Transverse colon (tissue), 4 donors: ENCODE measurements at regions not wholly inside any gene's neighbourhood (a gene's known extent, or its start where the extent isn't known, plus 50 kb on each side); places are given as distances from the start of the nearest gene placed in this dataset.

ENCODE experiments used
- DNase-seq: peaks from one replicate; pipeline ENCODE4 v3.0.0-alpha.2; 2019
- H3K27ac ChIP-seq, 4 donors: fragments of 200-600 bp; sonication (generic); 2 replicates each; pipeline ENCODE4 v1.5.1; 2016 to 2018; ENCODE audit warnings: inconsistent platforms in 4 of 4
- H3K27me3 ChIP-seq: fragments of 200-600 bp; sonication (generic); 2 replicates; pipeline ENCODE4 v1.5.1; 2017; ENCODE audit warnings: inconsistent platforms
- H3K36me3 ChIP-seq, 4 donors: fragments of 200-600 bp; sonication (generic); 2 replicates each; pipeline ENCODE4 v1.5.1; 2017 to 2019; ENCODE audit warnings: inconsistent platforms in 4 of 4
- H3K4me1 ChIP-seq, 4 donors: fragments of 200-600 bp; sonication (generic); 2 replicates each; pipeline ENCODE4 v1.5.1; 2017 to 2020; ENCODE audit warnings: inconsistent platforms in 4 of 4
- H3K4me3 ChIP-seq, 4 donors: fragments of 200-600 bp; sonication (generic); 1 replicate in 1 of 4; 2 replicates in 3 of 4; pipeline versions ENCODE4 v1.5.1 to v1.6.1; 2017 to 2019; ENCODE audit warnings: inconsistent platforms in 4 of 4
- H3K9me3 ChIP-seq, 2 donors: fragments of 200-600 bp; sonication (generic); 2 replicates each; pipeline ENCODE4 v1.5.1; 2017 to 2019; ENCODE audit warnings: inconsistent platforms in 2 of 2
- CTCF ChIP-seq, 5 experiments: fragments of 200-600 bp in 3 of 5; fragments of 450-650 bp in 2 of 5; sonication (generic) in 3 of 5; IDR thresholded peaks; 1 replicate in 2 of 5; 2 replicates in 3 of 5; pipeline ENCODE4 v1.5.1; 2016 to 2017; ENCODE audit warnings: antibody characterized with exemption in 5 of 5, inconsistent platforms in 3 of 5, mild to moderate bottlenecking in 2 of 5, moderate library complexity in 1 of 5
- EP300 ChIP-seq: sonication (generic); formaldehyde crosslinking; IDR thresholded peaks from one replicate; pipeline ENCODE4 v1.6.1; 2017; ENCODE audit warnings: antibody characterized with exemption, low read depth
- POLR2A ChIP-seq: fragments of 450-650 bp; IDR thresholded peaks from one replicate; pipeline ENCODE4 v1.6.1; 2016; ENCODE audit warnings: antibody characterized with exemption, mild to moderate bottlenecking, moderate library complexity
- POLR2AphosphoS5 ChIP-seq, 3 donors: sonication (generic); formaldehyde crosslinking; IDR thresholded peaks; one replicate each; pipeline ENCODE4 v1.6.1; 2016; ENCODE audit warnings: antibody characterized with exemption in 3 of 3
- WGBS, 2 donors: methylation state at CpG; one replicate each; pipeline ENCODE4 v1.1.5; 2018; ENCODE audit warnings: low coverage in 1 of 2; 5-methylcytosine and 5-hydroxymethylcytosine counted together
- in situ Hi-C, 4 donors: fragments of 200-750 bp; cut with MboI; loops; one replicate each; pipeline versions ENCODE4 v1.15.0 to v1.15.1; 2017; ENCODE audit warnings: low sequenced_read_pairs in 3 of 4, low pct_ligation_motif_present in 1 of 4, low pct_unique_long_range_greater_than_20kb in 1 of 4
- intact Hi-C: fragments of 100-400 bp; cut with DNase I; formaldehyde crosslinking; loops from one replicate; pipeline ENCODE4 v1.15.1; 2023; ENCODE audit warnings: low total_unique reads

- Histone ChIP-seq H3K27me3 (no peaks in the 10 kb centered on the region), H3K27ac (no peak overlapping the region), H3K4me1 (no peaks in the 10 kb centered on the region), H3K36me3 (no peaks in the 10 kb centered on the region), H3K4me3 (no peak overlapping the region), H3K9me3 (no peaks in the 10 kb centered on the region)
- no peak for TF ChIP-seq POLR2A
- no peak for TF ChIP-seq CTCF (IDR thresholded peaks at IDR 0.05)
- no peak for TF ChIP-seq POLR2AphosphoS5 (IDR thresholded peaks at IDR 0.05)
- no peak for TF ChIP-seq EP300
- in situ Hi-C loops (no loop called here), intact Hi-C loops (no loop called here)
- no peak for DNase-seq
- WGBS, 2 donors: 38% methylated on average over 3 of the region's 3 CpGs; no CpG with 5 or more reads in 1 of the 2 donors
These were observed 156.5 kb upstream of the PJA1 start for GRCh38 chrX:69321789-69322188.

DNA sequence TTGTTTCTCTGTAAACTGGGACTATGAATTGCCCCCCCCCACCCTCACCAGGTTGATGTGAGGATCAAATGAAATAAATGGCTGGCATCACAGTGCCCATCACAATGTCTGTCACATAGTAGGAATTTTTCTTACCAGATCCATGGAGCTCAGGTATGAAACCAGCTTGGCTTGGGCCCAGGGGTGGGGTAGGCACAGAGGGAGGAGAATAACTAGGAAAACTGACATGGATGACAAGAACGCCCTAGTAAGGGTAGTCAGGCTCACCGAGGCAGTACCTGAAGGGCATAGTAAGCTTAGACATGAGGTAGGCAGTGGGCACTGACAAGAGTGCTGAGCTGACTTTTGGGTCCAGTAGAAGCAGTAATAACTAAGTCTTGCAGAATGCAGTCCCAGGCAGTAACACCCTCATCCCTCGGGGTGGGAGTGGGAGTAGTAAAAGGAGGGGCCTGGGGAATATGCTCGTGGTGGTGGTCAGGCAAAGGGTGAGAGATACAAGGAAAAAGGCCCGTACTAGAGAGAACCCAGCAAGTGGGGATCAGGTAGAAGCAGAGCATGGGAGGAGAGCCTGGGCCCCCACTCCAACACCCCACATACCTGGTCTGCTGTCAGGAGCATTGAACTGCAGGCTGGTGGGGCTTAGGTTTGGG, 155.9 kb upstream of the PJA1 start:
- no peaks in the 10 kb centered on the region for H3K9me3 ChIP-seq
- H3K27me3 ChIP-seq: no peaks in the 10 kb centered on the region
- DNase-seq: no peak
- in situ Hi-C loops: no loop called here
- no peak overlapping the region for H3K4me3 ChIP-seq
- WGBS, 2 donors: 63% methylated on average over 5 of the region's 5 CpGs; no CpG with 5 or more reads in 1 of the 2 donors
- intact Hi-C loops: no loop called here
- TF ChIP-seq POLR2AphosphoS5 (IDR thresholded peaks at IDR 0.05) (no peak), CTCF (IDR thresholded peaks at IDR 0.05) (no peak), EP300 (no peak), POLR2A (no peak)
- no peaks in the 10 kb centered on the region for H3K4me1 ChIP-seq
- H3K36me3 ChIP-seq: no peaks in the 10 kb centered on the region
- no peak overlapping the region for H3K27ac ChIP-seq

- 35% methylated on average over 1 of the region's 1 CpG; no CpG with 5 or more reads in 1 of the 2 donors for WGBS, 2 donors
- H3K36me3 ChIP-seq: no peaks in the 10 kb centered on the region
- no peak overlapping the region for H3K4me3 ChIP-seq
- no peak overlapping the region for H3K27ac ChIP-seq
- no peak for TF ChIP-seq EP300
- TF ChIP-seq POLR2A: no peak
- TF ChIP-seq CTCF (IDR thresholded peaks at IDR 0.05): no peak
- TF ChIP-seq POLR2AphosphoS5 (IDR thresholded peaks at IDR 0.05): no peak
- in situ Hi-C loops: no loop called here
- intact Hi-C loops: no loop called here
- H3K4me1 ChIP-seq: no peaks in the 10 kb centered on the region
- H3K27me3 ChIP-seq: no peaks in the 10 kb centered on the region
- DNase-seq: no peak
- H3K9me3 ChIP-seq: no peaks in the 10 kb centered on the region
These were observed 154.9 kb upstream of the PJA1 start for GRCh38 chrX:69320116-69320515.

DNA sequence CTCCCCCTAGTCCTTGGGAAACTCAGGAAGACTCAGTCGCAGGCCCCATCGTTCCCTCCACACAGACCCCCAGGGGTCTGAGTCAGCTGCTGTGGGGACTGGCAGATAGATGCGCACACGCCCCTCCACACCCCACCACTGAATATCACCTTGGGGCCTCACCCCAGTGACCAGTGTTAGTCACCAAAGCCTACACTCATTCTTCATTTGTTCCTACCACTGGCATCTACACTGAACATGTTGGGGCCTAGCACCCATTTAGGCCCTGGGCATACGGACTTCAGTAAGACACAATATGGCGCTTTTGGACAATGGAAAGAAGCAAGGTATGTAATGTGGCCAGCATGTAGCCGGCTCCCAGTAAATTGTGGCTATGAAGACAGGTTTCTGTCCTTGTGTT, 154.1 kb upstream of the PJA1 start:
- intact Hi-C loops: no loop called here
- Histone ChIP-seq H3K27me3 (no peaks in the 10 kb centered on the region), H3K4me1 (no peaks in the 10 kb centered on the region), H3K4me3 (no peak overlapping the region), H3K36me3 (no peaks in the 10 kb centered on the region), H3K27ac (no peak overlapping the region), H3K9me3 (no peaks in the 10 kb centered on the region)
- in situ Hi-C loops: no loop called here
- DNase-seq: no peak
- WGBS, 2 donors: 85% methylated on average over 7 of the region's 7 CpGs; no CpG with 5 or more reads in 1 of the 2 donors
- TF ChIP-seq POLR2A: no peak
- no peak for TF ChIP-seq CTCF (IDR thresholded peaks at IDR 0.05)
- TF ChIP-seq POLR2AphosphoS5 (IDR thresholded peaks at IDR 0.05): no peak
- TF ChIP-seq EP300: no peak
